OCI-M2 (cell line): ENCODE measurements at regions not wholly inside any gene's neighbourhood (a gene's known extent, or its start where the extent isn't known, plus 50 kb on each side); places are given as distances from the start of the nearest gene placed in this dataset.

Experiments
- DNase-seq: peaks from one replicate; lab custom pipeline; 2025; ENCODE audit not compliant: unreplicated experiment; lab: John Stamatoyannopoulos, UW

DNA sequence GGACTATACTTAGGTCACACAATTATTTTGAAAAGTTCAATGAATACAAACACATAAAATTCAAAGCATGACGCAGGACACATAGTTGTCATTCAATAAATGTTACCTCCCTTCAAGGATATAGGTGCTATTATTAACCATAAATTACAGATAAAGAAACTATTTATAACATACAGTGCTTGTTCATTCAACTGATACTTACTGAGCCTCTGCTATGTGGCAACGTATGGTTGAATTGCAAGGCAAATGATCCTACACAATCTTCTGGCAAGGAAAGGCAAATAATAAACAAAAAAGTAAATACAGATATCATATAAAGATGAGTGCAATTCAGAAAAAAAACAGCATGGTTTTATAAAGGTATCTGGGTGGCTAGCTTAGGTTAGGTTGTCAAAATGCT is 614.7 kb downstream of the LTN1 start:
- DNase-seq = no peak

- no peak for DNase-seq
These were observed 616.8 kb downstream of the LTN1 start for GRCh38 chr21:28375708-28376385.

- DNase-seq = no peak
These were observed 617.8 kb downstream of the LTN1 start for GRCh38 chr21:28374881-28375280.

- DNase-seq = no peak
These were observed 621.0 kb downstream of the LTN1 start for GRCh38 chr21:28371713-28372112.

DNA sequence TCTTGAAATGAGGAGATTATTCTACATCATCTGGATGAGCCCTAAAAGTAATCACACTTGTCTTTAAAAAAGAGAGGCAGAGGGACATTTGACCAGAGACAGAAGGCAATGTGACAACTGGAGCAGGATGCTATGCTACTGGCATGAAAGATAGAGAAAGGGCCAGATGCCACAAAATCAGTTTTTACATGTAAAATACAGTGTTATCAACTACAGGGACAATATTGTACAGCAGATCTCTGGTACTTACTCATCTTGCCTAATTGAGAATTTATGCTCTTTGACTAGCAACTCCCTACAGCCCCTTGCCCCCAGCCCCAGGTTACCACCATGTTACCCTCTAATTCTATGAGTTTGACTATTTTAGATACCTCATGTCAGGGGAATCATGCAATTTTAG is 633.4 kb downstream of the LTN1 start:
- no peak for DNase-seq

DNA sequence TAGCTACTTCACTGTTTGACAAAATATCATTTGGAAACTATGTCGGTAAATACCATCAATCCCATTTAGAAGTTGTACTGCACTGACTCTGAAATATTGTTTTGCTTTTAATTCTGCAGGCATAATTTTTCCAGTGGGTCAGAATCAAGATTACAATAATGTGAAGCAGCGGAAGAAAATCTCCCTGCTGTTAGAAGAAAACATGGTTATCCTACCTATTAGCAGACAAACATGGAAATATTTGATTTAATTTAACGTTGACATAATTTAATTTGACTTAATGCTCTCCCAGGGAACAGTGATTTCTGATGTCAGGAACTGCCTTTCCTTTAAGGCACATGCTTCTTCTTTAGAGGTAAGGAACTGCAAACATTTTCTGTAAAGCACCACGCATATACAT is 634.0 kb downstream of the LTN1 start:
- DNase-seq = no peak

DNA sequence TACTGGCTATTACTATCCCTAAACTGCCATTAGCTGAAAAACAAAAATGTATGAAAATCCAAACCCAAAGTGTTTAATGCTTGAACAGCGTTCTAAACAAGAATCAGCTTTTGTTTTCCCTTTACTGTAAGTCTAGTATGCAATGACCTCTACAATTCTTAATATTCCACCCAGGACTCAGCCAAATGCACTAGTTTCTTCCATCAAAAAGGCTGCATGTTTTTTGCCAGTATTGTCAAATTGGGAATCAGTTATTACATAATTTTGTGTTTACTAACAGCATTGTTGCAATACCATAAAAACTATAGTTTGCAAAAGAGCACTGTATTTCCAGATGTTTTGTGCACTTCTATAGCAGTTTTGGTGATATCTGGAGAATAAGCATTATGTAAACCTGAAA is 634.5 kb downstream of the LTN1 start:
- DNase-seq = no peak

- no peak for DNase-seq
These were observed 634.9 kb downstream of the LTN1 start for GRCh38 chr21:28357743-28358142.

- no peak for DNase-seq
These were observed 636.3 kb downstream of the LTN1 start for GRCh38 chr21:28356422-28356821.

GRCh38 chr21:28345934-28346333 is 646.7 kb downstream of the LTN1 start:
- DNase-seq = no peak

- no peak for DNase-seq
These were observed 647.7 kb downstream of the LTN1 start for GRCh38 chr21:28344985-28345384.

DNA sequence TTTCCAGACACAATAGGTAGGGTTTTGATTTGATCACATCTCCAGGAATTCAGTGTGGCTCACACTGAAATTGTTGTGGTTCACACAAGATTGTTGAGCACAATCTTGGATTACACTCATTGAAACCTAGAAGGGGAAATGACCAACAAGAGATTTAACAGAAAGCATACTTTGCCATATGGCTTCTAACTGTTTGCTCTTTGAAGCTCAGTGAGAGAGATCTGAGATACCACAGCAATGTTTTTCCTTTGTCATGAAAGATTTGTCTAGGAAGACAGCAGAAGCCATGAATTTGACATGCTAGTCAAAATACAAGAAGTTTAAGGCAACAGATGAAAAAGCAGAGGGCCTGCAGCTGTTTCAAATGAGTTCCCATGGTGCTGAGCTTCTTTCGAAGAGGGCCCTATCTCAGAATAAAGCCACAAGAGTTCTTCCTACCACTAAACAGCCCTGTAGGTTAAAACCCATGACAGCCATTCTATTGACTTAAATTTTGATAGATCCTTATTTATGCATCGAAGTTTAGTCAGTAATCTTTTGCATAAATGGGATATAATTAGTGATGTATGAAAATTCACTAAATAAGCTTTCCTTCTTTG is 650.4 kb downstream of the LTN1 start:
- DNase-seq = no peak

- no peak for DNase-seq
These were observed 653.3 kb downstream of the LTN1 start for GRCh38 chr21:28339403-28339802.

DNA sequence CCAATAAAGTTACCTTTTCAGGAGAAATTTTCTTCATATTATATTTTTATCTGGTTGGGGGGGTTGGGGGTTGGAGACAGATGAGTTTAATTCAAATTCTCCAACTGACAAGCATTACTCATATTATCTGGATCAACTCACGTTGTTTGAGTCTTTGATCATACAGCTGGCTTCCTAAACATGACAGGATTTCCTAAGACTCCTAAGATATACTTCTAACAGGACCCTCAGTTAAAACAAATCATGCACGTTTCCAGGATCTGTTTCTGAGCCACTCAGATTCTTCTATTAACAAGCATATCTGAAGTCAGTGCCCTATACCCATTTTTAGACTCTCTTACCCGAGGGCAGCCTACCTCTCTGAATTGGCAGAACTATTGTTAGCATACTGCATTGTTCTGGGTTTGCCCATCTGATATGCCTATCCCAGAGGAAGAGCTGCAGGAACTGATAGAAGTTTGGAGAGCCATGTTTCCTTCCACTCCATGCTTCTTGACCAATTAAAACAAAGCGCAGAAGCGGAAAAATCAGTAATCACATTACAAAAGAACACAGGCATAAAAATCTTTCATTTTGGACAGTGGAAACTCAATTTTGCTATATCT is 653.9 kb downstream of the LTN1 start:
- DNase-seq = no peak

- DNase-seq = no peak
These were observed 655.4 kb downstream of the LTN1 start for GRCh38 chr21:28337315-28337714.

GRCh38 chr21:28336314-28336713 is 656.4 kb downstream of the LTN1 start:
- no peak for DNase-seq

DNA sequence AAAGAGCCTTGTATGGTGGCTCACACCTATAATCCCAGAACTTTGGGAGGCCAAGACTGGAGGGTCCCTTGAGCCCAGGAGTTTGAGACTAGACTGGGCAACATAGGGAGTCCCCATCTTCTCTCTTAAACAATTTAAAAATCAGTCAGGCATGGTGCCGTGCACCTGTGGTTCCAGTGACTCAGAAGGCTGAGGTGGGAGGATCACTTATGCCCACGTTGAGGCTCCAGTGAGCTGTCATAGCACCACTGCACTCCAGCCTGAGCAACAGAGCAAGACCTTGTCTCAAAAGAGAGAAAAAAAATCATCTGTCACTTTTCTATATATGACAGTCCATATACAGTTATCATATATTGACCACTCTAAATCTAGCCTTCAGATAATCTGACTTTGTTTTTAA is 658.3 kb downstream of the LTN1 start:
- DNase-seq = no peak

DNA sequence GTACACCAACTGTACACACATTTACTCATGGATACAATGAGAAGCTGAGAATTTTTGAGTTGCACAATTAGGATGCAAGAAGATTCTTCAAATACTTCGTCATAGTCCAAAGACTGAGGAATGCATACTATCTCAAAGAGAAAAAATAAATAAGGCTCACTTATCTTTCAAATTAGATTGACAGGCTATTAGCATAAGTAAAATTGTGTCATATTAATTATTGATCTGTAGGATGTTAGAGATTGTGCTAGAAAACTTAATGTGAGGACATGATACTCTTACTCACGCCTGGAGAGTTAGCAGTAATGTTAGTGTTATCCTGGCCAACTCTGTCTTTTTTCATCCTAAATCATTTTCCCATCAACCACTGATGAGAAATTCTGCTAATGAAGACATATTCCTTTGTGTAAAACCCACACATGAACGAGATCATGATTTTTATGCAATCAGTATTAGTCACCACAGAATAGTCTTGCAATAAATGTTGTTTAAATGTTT is 659.0 kb downstream of the LTN1 start:
- DNase-seq = no peak

GRCh38 chr21:28332796-28333195 is 659.9 kb downstream of the LTN1 start:
- DNase-seq = no peak

DNA sequence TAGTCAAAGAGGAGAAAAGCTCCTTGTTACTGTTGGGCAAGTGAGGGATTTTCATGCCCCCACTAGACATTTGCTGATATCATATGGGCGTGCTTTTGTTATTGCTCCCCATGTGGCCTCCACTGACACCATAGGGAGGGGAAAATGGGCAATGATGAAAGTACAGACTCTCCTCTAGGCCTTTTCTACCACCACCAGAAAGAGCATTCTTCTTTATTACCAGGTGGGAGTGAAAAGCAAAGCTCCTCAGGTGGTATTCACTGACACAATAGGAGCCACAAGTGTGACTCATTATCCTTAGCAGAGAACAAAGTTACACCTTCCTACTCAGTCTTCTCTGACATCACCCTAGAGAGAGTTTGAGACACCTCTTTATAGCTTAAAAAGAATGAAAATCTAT is 667.1 kb downstream of the LTN1 start:
- DNase-seq = no peak

- no peak for DNase-seq
These were observed 668.0 kb downstream of the LTN1 start for GRCh38 chr21:28324690-28325089.

GRCh38 chr21:28317177-28317950 is 675.3 kb downstream of the LTN1 start:
- DNase-seq = no peak
